NCI-H774 (cell line): ENCODE measurements at regions not wholly inside any gene's neighbourhood (a gene's known extent, or its start where the extent isn't known, plus 50 kb on each side); places are given as distances from the start of the nearest gene placed in this dataset.
"Not testable (repeated sequence)": the region's sequence is repeated elsewhere in the genome, so short reads cannot be mapped to it uniquely, and the experiment has no call there.

Experiments used
- DNase-seq: peaks from one replicate; lab custom pipeline; 2025; lab: John Stamatoyannopoulos, UW

DNA sequence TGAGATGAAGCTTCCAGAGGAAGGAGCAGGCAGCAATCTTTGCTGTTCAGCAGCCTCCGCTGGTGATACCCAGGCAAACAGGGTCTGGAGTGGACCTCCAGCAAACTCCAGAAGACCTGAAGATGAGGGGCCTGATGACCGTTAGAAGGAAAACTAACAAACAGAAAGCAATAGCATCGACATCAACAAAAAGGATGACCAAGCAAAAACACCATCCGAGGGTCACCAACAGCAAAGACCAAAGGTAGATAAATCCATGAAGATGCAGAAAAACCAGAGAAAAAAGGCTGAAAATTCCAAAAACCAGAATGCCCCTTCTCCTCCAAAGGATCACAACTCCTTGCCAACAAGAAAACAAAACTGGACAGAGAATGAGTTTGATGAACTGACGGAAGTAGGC is 235.9 kb upstream of the NSMCE3 start:
- DNase-seq: not testable (repeated sequence)

DNA sequence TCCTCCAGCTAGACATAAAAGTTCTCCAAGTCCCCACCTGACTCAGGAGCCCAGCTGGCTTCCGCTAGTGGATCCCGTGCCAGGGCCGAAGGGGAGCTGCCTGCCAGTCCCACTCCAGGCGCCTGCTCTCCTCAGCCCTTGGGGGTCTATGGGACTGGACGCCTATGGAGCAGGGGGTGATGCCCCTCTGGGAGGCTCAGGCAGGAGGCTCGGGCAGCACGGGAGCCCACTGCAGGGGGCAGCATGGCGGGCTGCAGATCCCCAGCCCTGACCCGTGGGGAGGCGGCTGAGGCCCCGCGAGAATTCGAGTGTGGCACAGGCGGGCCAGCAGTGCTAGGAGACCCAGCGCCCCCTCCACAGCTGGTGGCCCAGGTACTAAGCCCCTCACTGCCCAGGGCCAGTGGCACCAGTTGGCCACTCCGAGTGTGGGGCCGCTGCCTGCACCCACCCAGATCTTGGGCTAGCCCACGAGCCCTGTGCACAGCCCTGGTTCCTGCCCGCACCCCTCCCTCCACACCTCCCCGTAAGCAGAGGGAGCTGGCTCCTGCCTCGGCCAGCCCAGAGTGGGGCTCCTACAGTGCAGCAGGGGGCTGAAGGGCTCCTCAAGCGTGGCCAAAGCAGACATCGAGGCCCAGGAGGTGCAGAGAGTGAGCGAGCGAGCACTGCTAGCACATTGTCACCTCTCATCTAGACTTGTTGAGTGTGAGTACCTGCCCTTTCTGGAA is 221.3 kb upstream of the NSMCE3 start:
- DNase-seq: no peak

DNA sequence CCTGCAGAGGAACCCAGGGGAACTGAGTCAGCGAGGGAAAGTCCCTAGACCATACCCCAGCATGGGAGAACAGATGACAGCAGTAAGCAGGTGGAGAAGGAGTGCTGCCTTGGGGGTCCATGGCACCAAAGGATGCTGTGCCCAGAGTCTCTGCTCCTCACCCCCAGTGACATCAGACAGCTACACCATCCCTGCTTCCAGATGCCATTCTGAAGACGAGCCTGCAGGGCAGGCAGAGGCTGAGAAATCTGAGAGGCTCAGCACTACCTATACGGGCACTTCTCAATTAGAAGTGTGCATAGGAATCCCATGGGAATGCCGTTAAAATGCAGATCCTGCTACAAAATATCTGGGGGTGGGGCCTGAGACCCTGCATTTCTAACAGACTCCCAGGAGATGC is 211.3 kb upstream of the NSMCE3 start:
- DNase-seq: no peak

GRCh38 chr15:29480278-29480677 is 210.7 kb upstream of the NSMCE3 start:
- no peak for DNase-seq

- no peak for DNase-seq
Measured at GRCh38 chr15:29477256-29477655, 207.6 kb upstream of the NSMCE3 start.

DNA sequence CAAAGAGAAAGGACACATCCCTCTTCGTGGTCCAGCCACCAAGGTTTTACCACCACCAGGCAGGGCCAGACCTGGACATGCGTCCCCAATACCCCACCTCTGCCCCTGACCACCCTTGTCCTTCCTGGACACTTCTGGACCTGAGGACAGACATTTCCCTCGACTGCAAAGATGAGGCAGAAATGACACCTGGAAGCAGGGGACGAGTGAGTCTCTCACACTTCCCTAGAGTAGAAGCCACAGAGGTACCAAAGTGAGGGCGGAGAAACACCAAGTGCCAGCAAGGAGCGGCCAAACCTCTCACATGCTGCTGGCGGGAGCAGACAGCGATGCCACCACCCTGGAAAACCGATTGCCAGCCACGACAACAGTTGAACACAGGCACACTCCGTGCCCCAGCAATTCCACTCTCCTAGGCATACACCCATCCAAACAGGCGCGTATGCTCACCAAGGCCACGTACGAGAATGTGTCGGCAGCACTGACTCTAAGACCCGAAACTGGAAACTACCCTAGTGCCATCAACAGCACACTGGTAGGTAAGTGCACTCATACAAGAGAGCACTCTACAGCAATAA is 207.0 kb upstream of the NSMCE3 start:
- DNase-seq: no peak

DNA sequence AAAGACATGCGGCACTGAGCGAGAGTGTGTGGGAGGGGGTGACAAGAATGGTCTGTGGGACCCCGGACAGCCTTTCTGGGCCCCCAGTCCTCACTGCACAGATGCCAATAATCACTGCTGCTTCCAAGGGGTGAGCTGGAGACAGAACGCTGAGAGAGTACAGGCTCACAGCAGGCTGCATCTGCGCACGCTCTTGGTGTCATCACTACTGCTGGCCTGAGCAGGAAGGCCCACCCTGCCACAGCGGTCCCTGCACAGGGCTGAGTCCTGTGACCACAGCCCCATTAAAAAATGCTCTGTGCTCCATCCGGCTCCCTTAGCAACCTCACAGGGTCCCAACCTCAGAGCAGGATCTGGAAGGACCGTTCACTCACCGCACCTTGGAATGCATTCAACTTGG is 205.5 kb upstream of the NSMCE3 start:
- no peak for DNase-seq

- no peak for DNase-seq
Measured at GRCh38 chr15:29473621-29474105, 204.0 kb upstream of the NSMCE3 start.

- DNase-seq: no peak
Measured at GRCh38 chr15:29472901-29473445, 203.4 kb upstream of the NSMCE3 start.

DNA sequence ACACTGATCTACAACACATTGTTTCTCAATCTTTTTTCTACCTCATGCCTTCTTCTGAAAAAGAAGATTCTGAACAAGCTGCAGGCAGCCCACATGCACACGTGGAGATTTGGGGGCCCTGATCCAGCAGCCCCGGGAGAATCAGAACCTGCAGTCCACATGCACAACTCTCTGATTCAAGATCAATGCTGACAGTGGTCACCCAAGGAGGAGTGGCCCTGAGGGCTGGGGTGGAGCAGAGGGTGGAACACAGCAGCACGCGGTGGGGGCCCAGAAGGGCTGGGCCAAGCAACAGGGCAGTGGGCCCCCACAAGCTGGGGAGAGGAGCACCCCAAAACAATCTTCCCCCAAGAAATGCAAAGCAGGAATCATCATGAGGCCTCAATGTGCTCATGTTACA is 202.1 kb upstream of the NSMCE3 start:
- DNase-seq: no peak

DNA sequence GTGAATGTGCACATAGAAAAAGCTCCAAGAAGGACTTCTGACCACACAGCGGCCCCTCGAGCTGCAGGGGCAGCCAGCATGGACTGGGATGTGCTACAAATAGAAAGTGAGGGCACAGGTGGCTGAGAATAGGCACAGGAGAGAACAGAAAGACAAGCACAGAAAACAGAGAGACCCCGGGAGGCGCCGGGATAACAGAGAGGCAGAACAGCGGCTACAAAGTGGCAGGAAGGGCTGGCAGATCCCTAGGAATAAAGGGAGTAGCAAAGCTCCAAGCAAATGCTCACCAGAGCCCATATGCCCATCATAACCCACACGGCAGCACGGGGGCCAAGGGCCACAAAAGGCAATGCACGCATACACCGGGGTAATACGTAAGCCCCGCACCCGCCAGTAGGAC is 201.7 kb upstream of the NSMCE3 start:
- DNase-seq: no peak

- no peak for DNase-seq
Measured at GRCh38 chr15:29470794-29471193, 201.2 kb upstream of the NSMCE3 start.

- no peak for DNase-seq
Measured at GRCh38 chr15:29470311-29470710, 200.7 kb upstream of the NSMCE3 start.

GRCh38 chr15:29468899-29469298 is 199.3 kb upstream of the NSMCE3 start:
- DNase-seq: no peak

GRCh38 chr15:29467091-29467490 is 197.5 kb upstream of the NSMCE3 start:
- DNase-seq: no peak

DNA sequence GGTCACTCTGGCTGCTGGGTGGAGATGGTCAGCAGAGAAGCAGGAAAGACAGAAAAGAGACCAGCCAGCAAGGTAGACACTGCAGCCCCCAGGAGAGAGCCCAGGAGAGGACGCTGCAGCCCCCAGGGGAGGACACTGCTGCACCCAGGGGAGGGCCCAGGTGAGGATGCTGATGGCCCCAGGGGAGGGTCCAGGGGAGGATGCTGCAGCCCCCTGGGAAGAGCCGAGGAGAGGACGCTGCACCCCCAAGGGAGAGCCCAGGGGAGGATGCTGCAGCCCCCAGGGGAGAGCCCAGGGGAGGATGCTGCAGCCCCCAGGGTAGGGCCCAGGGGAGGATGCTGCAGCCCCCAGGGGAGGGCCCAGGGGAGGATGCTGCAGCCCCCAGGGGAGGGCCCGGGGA is 196.7 kb upstream of the NSMCE3 start:
- no peak for DNase-seq

DNA sequence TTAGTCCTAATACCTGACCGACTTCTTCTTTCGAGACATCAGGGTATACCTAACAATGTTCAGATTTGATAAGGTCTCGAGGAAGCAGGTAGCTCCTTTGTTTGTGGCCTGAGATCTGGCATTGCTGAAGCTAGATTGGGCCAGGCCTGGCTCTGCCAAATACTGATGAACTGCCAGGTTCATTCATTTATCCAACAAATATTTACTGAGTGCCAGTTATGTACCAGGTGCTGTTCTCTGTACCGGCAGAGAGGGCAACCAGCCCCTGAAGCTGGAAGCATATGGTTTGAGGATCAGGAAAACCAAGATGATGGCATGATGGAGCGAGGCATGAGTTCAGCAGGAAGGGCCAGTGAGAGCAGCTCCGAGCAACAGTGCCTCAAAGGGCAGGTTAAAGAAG is 196.2 kb upstream of the NSMCE3 start:
- no peak for DNase-seq

- DNase-seq: no peak
Measured at GRCh38 chr15:29465196-29465595, 195.6 kb upstream of the NSMCE3 start.

GRCh38 chr15:29461877-29462276 is 192.3 kb upstream of the NSMCE3 start:
- DNase-seq: no peak

DNA sequence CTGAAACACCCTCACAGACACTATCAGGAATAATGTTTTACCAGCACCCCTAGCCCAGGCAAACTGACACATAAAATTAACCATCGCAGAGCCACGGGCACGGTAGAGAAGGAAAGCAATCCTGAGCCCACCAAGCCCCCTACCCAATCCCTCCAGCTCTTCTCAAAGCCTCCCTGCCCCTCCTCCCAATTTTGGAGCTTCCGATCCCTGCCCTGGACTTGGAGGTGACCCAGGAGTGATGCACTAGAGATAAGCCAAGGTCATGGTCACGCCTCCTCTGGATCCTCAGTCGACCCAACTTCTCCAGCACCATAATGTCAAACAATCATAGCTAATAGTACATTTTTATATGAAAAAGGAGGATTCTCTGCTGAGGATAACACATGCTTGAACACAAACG is 188.7 kb upstream of the NSMCE3 start:
- DNase-seq: no peak

- no peak for DNase-seq
Measured at GRCh38 chr15:29457729-29458128, 188.1 kb upstream of the NSMCE3 start.

DNA sequence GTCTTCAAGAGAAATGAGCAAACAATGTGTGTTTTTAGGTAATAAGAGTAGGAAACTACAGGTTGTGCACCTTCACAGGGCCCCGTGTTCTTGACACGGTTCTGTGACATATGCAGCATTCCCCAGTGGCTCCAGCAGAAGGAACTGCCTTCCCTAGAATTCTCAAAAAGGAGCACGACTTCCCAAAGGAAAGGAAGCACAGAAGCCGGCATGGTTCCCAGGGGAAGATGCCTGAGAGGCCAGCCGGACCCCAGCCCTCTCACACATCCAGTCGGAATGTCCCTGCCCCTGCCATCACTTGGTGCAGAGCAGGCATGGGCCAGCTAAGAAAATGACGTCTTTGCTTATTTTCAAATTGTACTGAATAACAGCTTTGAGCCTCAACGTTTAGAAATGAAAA is 187.3 kb upstream of the NSMCE3 start:
- no peak for DNase-seq

- no peak for DNase-seq
Measured at GRCh38 chr15:29456255-29456654, 186.6 kb upstream of the NSMCE3 start.

DNA sequence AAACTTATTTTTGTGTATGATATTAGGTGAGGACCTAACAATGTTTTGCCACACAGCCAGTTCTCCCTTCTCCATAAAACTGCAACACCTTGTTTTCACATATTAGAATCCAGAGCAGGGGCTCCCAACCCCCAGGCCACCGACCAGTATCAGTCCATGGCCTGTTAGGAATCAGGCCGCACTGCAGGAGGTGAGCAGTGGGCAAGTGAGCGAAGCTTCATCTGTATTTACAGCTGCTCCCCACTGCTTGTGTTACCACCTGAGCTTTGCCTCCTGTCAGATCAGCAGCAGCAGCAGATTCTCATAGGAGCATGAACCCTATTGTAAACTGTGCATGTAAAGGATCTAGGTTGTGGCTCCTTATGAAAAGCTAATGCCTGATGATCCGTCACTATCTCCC is 185.9 kb upstream of the NSMCE3 start:
- no peak for DNase-seq
